Spleen (tissue), 11 donors: ENCODE measurements at regions not wholly inside any gene's neighbourhood (a gene's known extent, or its start where the extent isn't known, plus 50 kb on each side); places are given as distances from the start of the nearest gene placed in this dataset.

ENCODE experiments used
- DNase-seq: peaks from one replicate; pipeline ENCODE4 v3.0.0-alpha.2; 2020
- H3K27ac ChIP-seq, 8 donors: fragments of 200-600 bp; sonication (generic) in 7 of 8; 1 replicate in 4 of 8; 2 replicates in 4 of 8; pipeline versions ENCODE4 v1.5.0 to v1.8.0; 2016 to 2021; ENCODE audit warnings: inconsistent platforms in 4 of 8, mild to moderate bottlenecking in 4 of 8, moderate library complexity in 1 of 8
- H3K27me3 ChIP-seq, 7 donors: fragments of 200-600 bp; sonication (generic) in 6 of 7; replicated peaks in 1 of 7; 1 replicate in 4 of 7; 2 replicates in 3 of 7; pipeline versions ENCODE4 v1.5.0 to v1.8.0; 2016 to 2021; ENCODE audit warnings: inconsistent platforms in 3 of 7, mild to moderate bottlenecking in 1 of 7
- H3K36me3 ChIP-seq, 6 donors: fragments of 200-600 bp; sonication (generic) in 5 of 6; 1 replicate in 4 of 6; 2 replicates in 2 of 6; pipeline versions ENCODE4 v1.5.0 to v1.8.0; 2016 to 2021; ENCODE audit warnings: inconsistent platforms in 2 of 6
- H3K4me1 ChIP-seq, 6 donors: fragments of 200-600 bp; sonication (generic) in 5 of 6; 1 replicate in 3 of 6; 2 replicates in 3 of 6; pipeline versions ENCODE4 v1.5.0 to v1.8.0; 2016 to 2021; ENCODE audit warnings: inconsistent platforms in 3 of 6
- H3K4me3 ChIP-seq, 8 donors: fragments of 200-600 bp; sonication (generic) in 7 of 8; 1 replicate in 4 of 8; 2 replicates in 4 of 8; pipeline versions ENCODE4 v1.5.0 to v1.8.0; 2016 to 2021; ENCODE audit warnings: inconsistent platforms in 4 of 8, mild to moderate bottlenecking in 4 of 8, moderate library complexity in 2 of 8
- H3K9me3 ChIP-seq, 8 donors: fragments of 200-600 bp; sonication (generic) in 7 of 8; 1 replicate in 4 of 8; 2 replicates in 4 of 8; pipeline versions ENCODE4 v1.5.0 to v1.8.0; 2016 to 2021; ENCODE audit warnings: inconsistent platforms in 4 of 8
- POLR2A ChIP-seq, 3 donors: fragments of 450-650 bp; IDR thresholded peaks; one replicate each; pipeline ENCODE4 v1.5.1; 2017; ENCODE audit warnings: antibody characterized with exemption in 3 of 3, mild to moderate bottlenecking in 1 of 3
- POLR2AphosphoS5 ChIP-seq, 3 donors: sonication (generic); formaldehyde crosslinking; IDR thresholded peaks; one replicate each; pipeline ENCODE4 v1.5.1; 2017; ENCODE audit warnings: antibody characterized with exemption in 3 of 3
- WGBS, 5 donors: extraction: QIAGEN DNeasy Blood & Tissue Kit in 3 of 5; methylation state at CpG; one replicate each; pipeline versions ENCODE4 v1.1.5 to v1.1.7; 2013 to 2018; 5-methylcytosine and 5-hydroxymethylcytosine counted together
- intact Hi-C: fragments of 100-400 bp; cut with DNase I; formaldehyde crosslinking; loops from one replicate; pipeline ENCODE4 v1.15.0; 2023; ENCODE audit warnings: low total_unique reads
- TF ChIP-seq, protein P1 (sequence below), 11 experiments: fragments of 200-600 bp in 7 of 11; fragments of 450-650 bp in 4 of 11; sonication (generic) in 4 of 11; IDR thresholded peaks in 8 of 11; conservative IDR thresholded peaks in 3 of 11; 1 replicate in 7 of 11; 2 replicates in 4 of 11; pipeline versions ENCODE4 v1.4.0 to v1.8.0; 2016 to 2021; ENCODE audit warnings: antibody characterized with exemption in 11 of 11, inconsistent platforms in 4 of 11, mild to moderate bottlenecking in 1 of 11
- donor health status: healthy with polysubstance abuse.
- donor health status: DM: no; HTN: no; CAD: no; lungs with moderate emphysema.
- donor health status: DM: no; HTN: no; CAD: no.
- donor health status: Bipolar disorder and iron deficiency.
- donor health status: healthy.
- donor health status: DM: no; HTN: no; CAD: no.
- donor health status: DM: yes; HTN: yes; CAD: no.

DNA sequence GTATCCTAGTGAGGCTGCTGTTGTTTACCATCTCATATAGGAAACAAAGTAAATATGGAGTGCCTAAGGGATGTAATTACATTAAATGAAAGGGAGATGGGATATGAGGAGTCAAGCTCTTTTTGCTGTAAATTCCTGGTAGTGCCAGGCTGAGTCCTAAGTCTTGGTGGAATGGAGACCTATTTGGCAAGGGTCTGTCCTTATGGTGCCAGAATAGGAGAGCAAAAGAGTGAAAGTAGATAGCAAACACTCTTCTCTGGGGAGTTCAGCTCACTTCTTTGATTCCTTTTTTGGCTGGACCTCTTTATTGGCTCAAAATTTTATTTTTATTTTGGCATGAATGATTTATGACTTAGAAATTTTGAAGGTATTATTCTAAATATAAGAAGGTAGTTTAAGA, 380.8 kb downstream of the TMEM232 start:
- Histone ChIP-seq H3K27me3 (no peaks in the 10 kb centered on the region), H3K36me3 (no peaks in the 10 kb centered on the region), H3K27ac (no peak overlapping the region), H3K4me1 (no peaks in the 10 kb centered on the region), H3K9me3 (no peaks in the 10 kb centered on the region), H3K4me3 (no peak overlapping the region)
- TF ChIP-seq POLR2A (IDR thresholded peaks at IDR 0.05): no peak
- no peak for DNase-seq
- intact Hi-C loops: no loop called here

DNA sequence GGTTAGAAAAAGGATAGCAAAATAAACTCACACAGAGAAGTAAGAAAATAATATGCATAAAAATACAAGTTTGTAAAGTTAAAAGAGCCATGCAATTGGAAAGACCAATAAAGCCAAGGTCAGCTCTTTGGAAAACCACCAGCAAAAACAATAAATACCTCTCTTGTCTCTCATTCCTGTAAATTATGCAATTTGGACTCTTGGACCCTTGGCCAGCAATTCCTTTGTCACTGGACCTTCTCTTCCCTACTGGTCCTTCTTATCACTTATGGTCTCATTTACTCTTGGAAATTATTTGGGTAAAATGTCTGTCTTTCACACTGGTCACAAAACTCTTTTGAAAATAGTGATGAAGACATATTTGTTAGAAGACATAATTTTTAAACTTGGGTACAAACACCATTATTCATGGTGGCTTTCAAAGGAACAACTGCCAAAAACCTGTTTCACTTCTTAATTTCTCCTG, 379.5 kb downstream of the TMEM232 start:
- TF ChIP-seq POLR2AphosphoS5 (IDR thresholded peaks at IDR 0.05): no peak
- TF ChIP-seq, protein P1, sequence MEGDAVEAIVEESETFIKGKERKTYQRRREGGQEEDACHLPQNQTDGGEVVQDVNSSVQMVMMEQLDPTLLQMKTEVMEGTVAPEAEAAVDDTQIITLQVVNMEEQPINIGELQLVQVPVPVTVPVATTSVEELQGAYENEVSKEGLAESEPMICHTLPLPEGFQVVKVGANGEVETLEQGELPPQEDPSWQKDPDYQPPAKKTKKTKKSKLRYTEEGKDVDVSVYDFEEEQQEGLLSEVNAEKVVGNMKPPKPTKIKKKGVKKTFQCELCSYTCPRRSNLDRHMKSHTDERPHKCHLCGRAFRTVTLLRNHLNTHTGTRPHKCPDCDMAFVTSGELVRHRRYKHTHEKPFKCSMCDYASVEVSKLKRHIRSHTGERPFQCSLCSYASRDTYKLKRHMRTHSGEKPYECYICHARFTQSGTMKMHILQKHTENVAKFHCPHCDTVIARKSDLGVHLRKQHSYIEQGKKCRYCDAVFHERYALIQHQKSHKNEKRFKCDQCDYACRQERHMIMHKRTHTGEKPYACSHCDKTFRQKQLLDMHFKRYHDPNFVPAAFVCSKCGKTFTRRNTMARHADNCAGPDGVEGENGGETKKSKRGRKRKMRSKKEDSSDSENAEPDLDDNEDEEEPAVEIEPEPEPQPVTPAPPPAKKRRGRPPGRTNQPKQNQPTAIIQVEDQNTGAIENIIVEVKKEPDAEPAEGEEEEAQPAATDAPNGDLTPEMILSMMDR (IDR thresholded peaks at IDR 0.05 in 8 of 11, conservative IDR thresholded peaks at IDR 0.05 in 3 of 11): no peak
- TF ChIP-seq POLR2A (IDR thresholded peaks at IDR 0.05): no peak

DNA sequence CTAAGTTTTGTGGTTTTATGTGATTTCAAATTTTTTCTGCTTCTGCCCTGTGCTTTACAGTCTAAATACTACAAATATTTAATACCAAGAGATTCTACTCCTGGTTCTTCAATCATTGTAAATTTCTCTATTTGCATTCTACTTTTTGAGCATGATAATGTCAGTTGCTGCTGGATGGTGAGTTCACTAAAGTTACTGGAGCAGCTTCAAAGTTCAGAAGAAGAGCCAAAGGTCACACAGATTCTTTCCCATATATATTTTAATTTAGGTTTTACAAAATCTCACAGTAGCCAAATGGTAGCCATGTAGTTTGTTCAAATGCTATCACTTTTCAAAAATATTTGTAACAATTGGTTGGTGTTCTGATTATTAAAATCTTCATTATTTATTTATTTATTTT, 378.7 kb downstream of the TMEM232 start:
- Histone ChIP-seq H3K27me3 (no peaks in the 10 kb centered on the region), H3K36me3 (no peaks in the 10 kb centered on the region), H3K4me1 (no peaks in the 10 kb centered on the region), H3K9me3 (no peaks in the 10 kb centered on the region), H3K27ac (no peak overlapping the region), H3K4me3 (no peak overlapping the region)
- intact Hi-C loops: no loop called here
- TF ChIP-seq POLR2A (IDR thresholded peaks at IDR 0.05) (no peak), POLR2AphosphoS5 (IDR thresholded peaks at IDR 0.05) (no peak)
- TF ChIP-seq, protein P1 (IDR thresholded peaks at IDR 0.05 in 8 of 11, conservative IDR thresholded peaks at IDR 0.05 in 3 of 11): no peak
- no peak for DNase-seq

More for the DNA sequence above, 379.5 kb downstream of the TMEM232 start:
- Histone ChIP-seq H3K27me3 (no peaks in the 10 kb centered on the region), H3K9me3 (no peaks in the 10 kb centered on the region), H3K36me3 (no peaks in the 10 kb centered on the region), H3K27ac (no peak overlapping the region), H3K4me1 (no peaks in the 10 kb centered on the region), H3K4me3 (no peak overlapping the region)
- no peak for DNase-seq
- intact Hi-C loops: no loop called here

DNA sequence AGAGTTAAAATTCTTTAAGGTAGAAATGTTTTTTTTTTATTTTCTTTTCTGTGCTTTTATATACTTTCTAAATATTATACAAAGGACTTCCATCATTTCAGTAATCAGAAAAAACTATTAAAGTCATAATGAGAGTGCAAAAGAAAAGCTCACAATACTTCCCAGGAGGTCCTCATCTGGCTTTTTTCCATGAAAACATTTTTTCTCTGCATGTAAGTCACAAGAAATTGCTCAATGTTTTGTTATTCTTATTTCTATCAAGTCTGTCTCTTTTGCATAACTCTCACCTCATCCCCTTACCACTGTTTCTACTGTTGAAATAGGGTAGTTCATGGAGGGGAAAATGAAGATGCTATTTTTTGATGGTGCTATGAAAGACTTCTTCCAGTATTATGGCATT, 375.0 kb downstream of the TMEM232 start:
- Histone ChIP-seq H3K4me3 (no peak overlapping the region), H3K9me3 (no peaks in the 10 kb centered on the region), H3K4me1 (no peaks in the 10 kb centered on the region), H3K36me3 (no peaks in the 10 kb centered on the region), H3K27me3 (no peaks in the 10 kb centered on the region), H3K27ac (no peak overlapping the region)
- intact Hi-C loops: no loop called here
- TF ChIP-seq, protein P1 (IDR thresholded peaks at IDR 0.05 in 8 of 11, conservative IDR thresholded peaks at IDR 0.05 in 3 of 11): no peak
- no peak for TF ChIP-seq POLR2AphosphoS5 (IDR thresholded peaks at IDR 0.05)
- no peak for TF ChIP-seq POLR2A (IDR thresholded peaks at IDR 0.05)
- DNase-seq: no peak

DNA sequence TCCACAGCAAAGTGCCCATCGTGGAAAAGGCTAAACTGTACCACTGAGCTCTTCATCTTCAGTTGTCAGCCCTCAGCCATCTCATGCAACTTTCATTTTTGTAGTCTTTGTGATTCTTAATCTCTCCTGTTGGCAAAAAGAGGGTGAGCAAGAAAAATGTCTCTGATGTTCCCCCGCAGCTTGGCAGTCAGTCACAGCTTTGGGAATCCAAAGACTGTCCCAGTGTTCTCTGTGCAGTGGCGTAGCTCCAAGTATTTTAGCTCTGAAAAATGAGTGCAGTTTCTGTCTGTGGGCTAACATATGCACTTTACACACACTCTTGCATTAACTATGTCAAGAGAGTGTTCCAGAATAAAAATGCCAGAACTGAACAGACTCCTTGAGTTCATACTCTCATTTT, 372.2 kb downstream of the TMEM232 start:
- Histone ChIP-seq H3K9me3 (no peaks in the 10 kb centered on the region), H3K4me1 (no peaks in the 10 kb centered on the region), H3K27ac (no peak overlapping the region), H3K36me3 (no peaks in the 10 kb centered on the region), H3K27me3 (no peaks in the 10 kb centered on the region), H3K4me3 (no peak overlapping the region)
- 63 to 87% (median 69%) methylated on average over 3 of the region's 3 CpGs for WGBS, 5 donors
- TF ChIP-seq POLR2AphosphoS5 (IDR thresholded peaks at IDR 0.05) (no peak), POLR2A (IDR thresholded peaks at IDR 0.05) (no peak)
- TF ChIP-seq, protein P1 (IDR thresholded peaks at IDR 0.05 in 8 of 11, conservative IDR thresholded peaks at IDR 0.05 in 3 of 11): no peak
- intact Hi-C loops: no loop called here
- DNase-seq: no peak
